Nephron progenitor cell (in vitro differentiated cells): ENCODE measurements at regions not wholly inside any gene's neighbourhood (a gene's known extent, or its start where the extent isn't known, plus 50 kb on each side); places are given as distances from the start of the nearest gene placed in this dataset.

Experiments used
- DNase-seq: peaks from one replicate; pipeline ENCODE4 v3.0.0; 2021
- H3K27ac Mint-ChIP-seq: 2 replicates; pipeline ENCODE4 v1.8.0; 2021; ENCODE audit warnings: mild to moderate bottlenecking, moderate library complexity, mixed read lengths
- H3K27me3 Mint-ChIP-seq: 2 replicates; pipeline ENCODE4 v1.8.0; 2021; ENCODE audit warnings: mild to moderate bottlenecking, low read depth, mixed read lengths; ENCODE audit not compliant: poor library complexity
- H3K36me3 Mint-ChIP-seq: 2 replicates; pipeline ENCODE4 v1.8.0; 2021; ENCODE audit warnings: low read depth, mixed read lengths
- H3K4me1 Mint-ChIP-seq: 2 replicates; pipeline ENCODE4 v1.8.0; 2021; ENCODE audit warnings: mixed read lengths
- H3K4me3 Mint-ChIP-seq: 2 replicates; pipeline ENCODE4 v1.8.0; 2021; ENCODE audit warnings: mild to moderate bottlenecking, moderate library complexity, mixed read lengths
- H3K9me3 Mint-ChIP-seq: 2 replicates; pipeline ENCODE4 v1.8.0; 2021; ENCODE audit warnings: mild to moderate bottlenecking, moderate library complexity, mixed read lengths
- TF ChIP-seq, protein P1 (sequence below): fragments of 200-600 bp; sonication (generic); IDR thresholded peaks from 2 replicates; pipeline ENCODE4 v1.5.0; 2021; ENCODE audit warnings: antibody characterized with exemption

- H3K27me3 Mint-ChIP-seq: no peaks in the 10 kb centered on the region
- no peak for DNase-seq
- peaks cover 4% of the 10 kb centered on the region for H3K36me3 Mint-ChIP-seq
- H3K9me3 Mint-ChIP-seq: peaks cover 22% of the 10 kb centered on the region
- TF ChIP-seq, protein P1, sequence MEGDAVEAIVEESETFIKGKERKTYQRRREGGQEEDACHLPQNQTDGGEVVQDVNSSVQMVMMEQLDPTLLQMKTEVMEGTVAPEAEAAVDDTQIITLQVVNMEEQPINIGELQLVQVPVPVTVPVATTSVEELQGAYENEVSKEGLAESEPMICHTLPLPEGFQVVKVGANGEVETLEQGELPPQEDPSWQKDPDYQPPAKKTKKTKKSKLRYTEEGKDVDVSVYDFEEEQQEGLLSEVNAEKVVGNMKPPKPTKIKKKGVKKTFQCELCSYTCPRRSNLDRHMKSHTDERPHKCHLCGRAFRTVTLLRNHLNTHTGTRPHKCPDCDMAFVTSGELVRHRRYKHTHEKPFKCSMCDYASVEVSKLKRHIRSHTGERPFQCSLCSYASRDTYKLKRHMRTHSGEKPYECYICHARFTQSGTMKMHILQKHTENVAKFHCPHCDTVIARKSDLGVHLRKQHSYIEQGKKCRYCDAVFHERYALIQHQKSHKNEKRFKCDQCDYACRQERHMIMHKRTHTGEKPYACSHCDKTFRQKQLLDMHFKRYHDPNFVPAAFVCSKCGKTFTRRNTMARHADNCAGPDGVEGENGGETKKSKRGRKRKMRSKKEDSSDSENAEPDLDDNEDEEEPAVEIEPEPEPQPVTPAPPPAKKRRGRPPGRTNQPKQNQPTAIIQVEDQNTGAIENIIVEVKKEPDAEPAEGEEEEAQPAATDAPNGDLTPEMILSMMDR: no peak
- H3K27ac Mint-ChIP-seq: no peak overlapping the region
- no peak overlapping the region for H3K4me3 Mint-ChIP-seq
- H3K4me1 Mint-ChIP-seq: no peaks in the 10 kb centered on the region
Measured at GRCh38 chr15:49715701-49716100, 94.9 kb downstream of the DTWD1 start.

DNA sequence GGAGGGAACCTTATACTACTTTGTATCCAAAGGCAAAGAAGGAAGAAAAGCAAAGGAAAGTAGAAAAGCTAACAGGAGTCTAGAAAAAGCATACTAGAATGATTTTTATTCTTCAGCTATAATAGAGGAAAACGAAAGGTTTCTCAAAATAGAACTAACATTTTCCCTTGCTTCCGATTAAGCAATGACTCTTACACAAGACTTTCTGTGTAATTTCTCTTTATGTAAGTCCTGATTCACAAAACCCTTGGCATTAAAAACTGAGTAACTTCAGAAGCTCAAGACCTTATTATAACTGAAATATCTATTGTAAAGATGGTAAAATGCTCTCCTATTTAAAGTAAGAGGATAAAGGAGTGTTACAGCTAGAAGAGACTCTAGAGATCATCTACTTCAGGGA, 97.4 kb downstream of the DTWD1 start:
- Mint-ChIP-seq H3K4me1 (no peaks in the 10 kb centered on the region), H3K27ac (no peak overlapping the region), H3K36me3 (no peaks in the 10 kb centered on the region), H3K27me3 (no peaks in the 10 kb centered on the region), H3K9me3 (peaks cover 15% of the 10 kb centered on the region), H3K4me3 (no peak overlapping the region)
- TF ChIP-seq, protein P1: no peak
- DNase-seq: no peak

- Mint-ChIP-seq H3K4me3 (no peak overlapping the region), H3K27me3 (no peaks in the 10 kb centered on the region), H3K27ac (no peak overlapping the region), H3K4me1 (no peaks in the 10 kb centered on the region), H3K9me3 (peaks cover 15% of the 10 kb centered on the region), H3K36me3 (no peaks in the 10 kb centered on the region)
- DNase-seq: no peak
- TF ChIP-seq, protein P1: no peak
Measured at GRCh38 chr15:49718846-49719245, 98.0 kb downstream of the DTWD1 start.

- DNase-seq: no peak
- no peaks in the 10 kb centered on the region for H3K36me3 Mint-ChIP-seq
- TF ChIP-seq, protein P1: no peak
- H3K4me1 Mint-ChIP-seq: no peaks in the 10 kb centered on the region
- peaks cover 13% of the 10 kb centered on the region for H3K9me3 Mint-ChIP-seq
- H3K27me3 Mint-ChIP-seq: no peaks in the 10 kb centered on the region
- H3K27ac Mint-ChIP-seq: no peak overlapping the region
- H3K4me3 Mint-ChIP-seq: no peak overlapping the region
Measured at GRCh38 chr15:49720261-49720660, 99.4 kb downstream of the DTWD1 start.

- H3K9me3 Mint-ChIP-seq: peaks cover 19% of the 10 kb centered on the region
- DNase-seq: no peak
- no peaks in the 10 kb centered on the region for H3K4me1 Mint-ChIP-seq
- no peak overlapping the region for H3K4me3 Mint-ChIP-seq
- no peaks in the 10 kb centered on the region for H3K27me3 Mint-ChIP-seq
- H3K27ac Mint-ChIP-seq: no peak overlapping the region
- H3K36me3 Mint-ChIP-seq: no peaks in the 10 kb centered on the region
- TF ChIP-seq, protein P1: no peak
Measured at GRCh38 chr15:49721091-49721490, 100.2 kb downstream of the DTWD1 start.

- Mint-ChIP-seq H3K36me3 (no peaks in the 10 kb centered on the region), H3K9me3 (peaks cover 24% of the 10 kb centered on the region)
- no peak for DNase-seq
Measured at GRCh38 chr15:49721621-49722020, 100.8 kb downstream of the DTWD1 start.

More at GRCh38 chr15:49721621-49722020, 100.8 kb downstream of the DTWD1 start:
- no peaks in the 10 kb centered on the region for H3K27me3 Mint-ChIP-seq
- no peaks in the 10 kb centered on the region for H3K4me1 Mint-ChIP-seq
- no peak overlapping the region for H3K27ac Mint-ChIP-seq
- TF ChIP-seq, protein P1: no peak
- H3K4me3 Mint-ChIP-seq: no peak overlapping the region
